Epithelial cell of proximal tubule (primary cell): ENCODE measurements at regions not wholly inside any gene's neighbourhood (a gene's known extent, or its start where the extent isn't known, plus 50 kb on each side); places are given as distances from the start of the nearest gene placed in this dataset.

ENCODE experiments used
- DNase-seq: peaks from one replicate; pipeline ENCODE4 v3.0.0-alpha.2; 2011; ENCODE audit warnings: low read depth
- H3K4me3 ChIP-seq: 2 replicates; pipeline ENCODE4 v1.5.1; 2011; ENCODE audit warnings: low read depth, mild to moderate bottlenecking, low read length
- CTCF ChIP-seq: conservative IDR thresholded peaks from 2 replicates; pipeline ENCODE4 v1.5.1; 2012; ENCODE audit warnings: low read depth, mild to moderate bottlenecking, low read length

GRCh38 chr16:73915935-73916334 lies 380.7 kb upstream of the PSMD7 start:
- no peak overlapping the region for H3K4me3 ChIP-seq
- DNase-seq: no peak
- no peak for TF ChIP-seq CTCF

GRCh38 chr16:73915140-73915539 lies 381.5 kb upstream of the PSMD7 start:
- no peak for DNase-seq
- no peak for TF ChIP-seq CTCF
- H3K4me3 ChIP-seq: no peak overlapping the region

- no peak overlapping the region for H3K4me3 ChIP-seq
- no peak for DNase-seq
- TF ChIP-seq CTCF: no peak
Observed at GRCh38 chr16:73912850-73913249, 383.8 kb upstream of the PSMD7 start.

GRCh38 chr16:73912281-73912680 lies 384.3 kb upstream of the PSMD7 start:
- TF ChIP-seq CTCF: no peak
- no peak for DNase-seq
- no peak overlapping the region for H3K4me3 ChIP-seq

- H3K4me3 ChIP-seq: no peak overlapping the region
- no peak for DNase-seq
- no peak for TF ChIP-seq CTCF
Observed at GRCh38 chr16:73909529-73910035, 387.0 kb upstream of the PSMD7 start.

- TF ChIP-seq CTCF: no peak
- DNase-seq: no peak
- no peak overlapping the region for H3K4me3 ChIP-seq
Observed at GRCh38 chr16:73891129-73891542, 405.5 kb upstream of the PSMD7 start.
